ENCODE measurements at regions not wholly inside any gene's neighbourhood (a gene's known extent, or its start where the extent isn't known, plus 50 kb on each side); places are given as distances from the start of the nearest gene placed in this dataset.

DNA sequence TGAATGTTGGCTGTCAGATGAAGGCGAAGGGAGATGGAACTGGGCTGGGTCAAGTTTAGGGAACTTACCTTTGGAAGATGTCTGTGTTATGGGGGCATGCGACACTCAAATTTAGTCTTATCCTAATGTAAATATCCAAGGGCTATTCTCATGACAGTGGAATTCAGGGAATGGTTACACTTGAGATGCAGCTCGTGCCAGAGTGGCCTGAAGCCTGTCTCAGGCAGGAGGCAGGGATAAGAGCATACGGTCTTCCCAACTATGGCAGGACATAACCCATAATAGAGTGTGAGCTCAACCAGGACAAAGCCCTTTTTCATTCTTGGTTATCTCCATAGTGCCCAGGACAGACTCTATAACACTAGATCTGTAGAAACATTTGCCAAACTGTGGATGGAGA is 393.3 kb upstream of the CDH11 start:
- no peak for DNase-seq (ENCODE audit: low read depth)
- TF ChIP-seq, protein P1, sequence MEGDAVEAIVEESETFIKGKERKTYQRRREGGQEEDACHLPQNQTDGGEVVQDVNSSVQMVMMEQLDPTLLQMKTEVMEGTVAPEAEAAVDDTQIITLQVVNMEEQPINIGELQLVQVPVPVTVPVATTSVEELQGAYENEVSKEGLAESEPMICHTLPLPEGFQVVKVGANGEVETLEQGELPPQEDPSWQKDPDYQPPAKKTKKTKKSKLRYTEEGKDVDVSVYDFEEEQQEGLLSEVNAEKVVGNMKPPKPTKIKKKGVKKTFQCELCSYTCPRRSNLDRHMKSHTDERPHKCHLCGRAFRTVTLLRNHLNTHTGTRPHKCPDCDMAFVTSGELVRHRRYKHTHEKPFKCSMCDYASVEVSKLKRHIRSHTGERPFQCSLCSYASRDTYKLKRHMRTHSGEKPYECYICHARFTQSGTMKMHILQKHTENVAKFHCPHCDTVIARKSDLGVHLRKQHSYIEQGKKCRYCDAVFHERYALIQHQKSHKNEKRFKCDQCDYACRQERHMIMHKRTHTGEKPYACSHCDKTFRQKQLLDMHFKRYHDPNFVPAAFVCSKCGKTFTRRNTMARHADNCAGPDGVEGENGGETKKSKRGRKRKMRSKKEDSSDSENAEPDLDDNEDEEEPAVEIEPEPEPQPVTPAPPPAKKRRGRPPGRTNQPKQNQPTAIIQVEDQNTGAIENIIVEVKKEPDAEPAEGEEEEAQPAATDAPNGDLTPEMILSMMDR (IDR thresholded peaks at IDR 0.05; ENCODE audit: low read length, missing control alignments): no peak
- H3K4me3 ChIP-seq (replicated peaks; ENCODE audit: low read depth, low read length): no peak overlapping the region

DNA sequence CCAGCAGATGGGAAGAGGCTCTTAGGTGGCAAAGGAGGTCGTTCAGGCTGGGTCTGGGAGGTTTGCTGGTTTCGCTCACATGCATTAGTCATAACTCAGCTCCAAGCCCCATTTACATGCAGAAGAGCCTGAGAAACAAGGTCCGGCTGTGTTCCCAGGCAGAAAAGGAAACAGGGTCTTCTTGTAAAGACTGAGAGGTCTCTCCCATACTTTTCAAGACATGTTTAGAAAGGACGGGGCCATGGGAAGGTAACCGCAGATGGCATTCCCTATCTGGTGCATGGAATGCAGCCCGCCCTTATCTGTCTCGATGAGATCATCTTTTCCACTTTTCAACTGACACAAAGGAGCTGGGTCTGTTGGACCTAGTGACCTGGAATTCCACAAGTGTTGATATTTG is 389.0 kb upstream of the CDH11 start:
- TF ChIP-seq, protein P1 (IDR thresholded peaks at IDR 0.05; ENCODE audit: low read length, missing control alignments): no peak
- peak; percentile 78 for DNase-seq (ENCODE audit: low read depth)
- no peak overlapping the region for H3K4me3 ChIP-seq (replicated peaks; ENCODE audit: low read depth, low read length)

DNA sequence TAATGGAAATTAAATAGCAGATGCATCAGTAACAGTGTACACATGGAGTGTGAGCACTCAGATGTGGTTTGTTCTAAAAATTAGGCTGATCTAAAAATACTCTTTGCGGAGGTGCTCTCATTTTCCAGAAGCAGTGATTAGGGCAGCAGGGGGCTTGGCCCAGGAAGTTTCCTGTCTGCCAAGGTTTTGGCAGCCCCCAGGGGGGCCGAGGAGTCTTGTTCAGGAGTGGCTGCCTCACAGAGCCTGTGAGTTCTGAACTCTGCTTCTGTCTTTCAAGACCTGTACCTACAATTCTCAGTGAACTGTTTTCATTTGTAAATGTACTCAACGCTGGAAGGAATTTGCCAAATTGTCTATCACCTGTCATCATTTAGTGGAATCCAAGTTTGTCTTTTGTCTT is 388.4 kb upstream of the CDH11 start:
- TF ChIP-seq, protein P1 (IDR thresholded peaks at IDR 0.05; ENCODE audit: low read length, missing control alignments): no peak
- H3K4me3 ChIP-seq (replicated peaks; ENCODE audit: low read depth, low read length): no peak overlapping the region
- no peak for DNase-seq (ENCODE audit: low read depth)

DNA sequence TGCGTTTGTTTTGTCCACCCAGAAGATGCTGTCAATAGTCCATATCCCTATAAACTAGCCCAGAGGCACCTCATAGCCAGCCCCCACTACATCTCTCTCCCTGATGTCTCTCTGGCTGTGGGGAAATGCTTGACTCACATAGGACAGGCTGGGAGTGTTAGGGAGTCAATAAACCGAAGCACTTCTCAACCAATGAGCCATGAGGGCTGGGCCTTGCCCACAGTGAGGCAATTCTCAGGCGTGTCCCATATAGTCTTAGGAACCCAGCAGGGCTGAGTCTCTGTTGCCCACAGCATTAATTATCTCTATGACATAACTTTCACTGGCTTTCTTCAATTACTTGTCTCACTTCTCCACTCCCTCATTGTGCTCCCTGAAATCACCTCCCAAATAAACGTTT is 387.3 kb upstream of the CDH11 start:
- TF ChIP-seq, protein P1 (IDR thresholded peaks at IDR 0.05; ENCODE audit: low read length, missing control alignments): no peak
- no peak for DNase-seq (ENCODE audit: low read depth)
- H3K4me3 ChIP-seq (replicated peaks; ENCODE audit: low read depth, low read length): no peak overlapping the region

DNA sequence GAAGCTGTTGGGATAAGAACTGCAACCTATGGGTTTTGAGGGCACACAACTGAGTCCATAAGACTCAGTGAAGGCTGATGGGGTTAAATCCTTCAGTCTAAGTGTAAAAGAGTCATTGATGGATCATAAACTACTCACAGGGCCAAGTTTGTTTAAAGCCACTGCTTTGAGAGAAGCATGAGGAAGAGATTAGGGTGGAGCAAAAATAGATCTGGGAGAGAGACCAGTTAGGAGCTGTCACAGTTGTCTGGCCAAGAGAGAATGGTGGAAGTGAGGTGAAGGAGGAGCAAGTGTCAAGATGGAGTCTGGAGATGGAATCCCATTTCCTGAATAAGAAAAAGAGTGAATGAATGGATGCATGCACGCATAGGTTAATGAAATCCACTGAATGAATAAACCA is 379.1 kb upstream of the CDH11 start:
- TF ChIP-seq, protein P1 (IDR thresholded peaks at IDR 0.05; ENCODE audit: low read length, missing control alignments): no peak
- DNase-seq (ENCODE audit: low read depth): no peak
- H3K4me3 ChIP-seq (replicated peaks; ENCODE audit: low read depth, low read length): no peak overlapping the region

DNA sequence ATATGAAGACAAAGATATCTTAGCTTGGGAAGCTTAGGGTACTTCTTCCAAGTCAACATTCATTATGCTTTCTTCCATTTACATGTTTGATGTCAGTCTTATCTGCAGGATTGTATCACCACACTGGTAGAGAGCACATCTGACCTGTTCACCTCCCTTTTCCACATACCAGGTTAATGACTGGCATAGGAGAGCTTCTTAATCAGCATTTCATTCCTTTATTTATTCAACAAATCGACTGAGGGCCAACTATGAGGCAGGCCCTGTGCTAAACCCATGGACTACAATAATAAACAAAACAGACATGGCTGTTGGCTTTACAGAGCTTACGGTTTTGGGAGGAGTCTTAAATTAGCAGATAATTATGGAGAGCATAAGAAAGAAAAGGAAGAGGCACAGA is 378.1 kb upstream of the CDH11 start:
- no peak overlapping the region for H3K4me3 ChIP-seq (replicated peaks; ENCODE audit: low read depth, low read length)
- no peak for DNase-seq (ENCODE audit: low read depth)
- TF ChIP-seq, protein P1 (IDR thresholded peaks at IDR 0.05; ENCODE audit: low read length, missing control alignments): no peak

DNA sequence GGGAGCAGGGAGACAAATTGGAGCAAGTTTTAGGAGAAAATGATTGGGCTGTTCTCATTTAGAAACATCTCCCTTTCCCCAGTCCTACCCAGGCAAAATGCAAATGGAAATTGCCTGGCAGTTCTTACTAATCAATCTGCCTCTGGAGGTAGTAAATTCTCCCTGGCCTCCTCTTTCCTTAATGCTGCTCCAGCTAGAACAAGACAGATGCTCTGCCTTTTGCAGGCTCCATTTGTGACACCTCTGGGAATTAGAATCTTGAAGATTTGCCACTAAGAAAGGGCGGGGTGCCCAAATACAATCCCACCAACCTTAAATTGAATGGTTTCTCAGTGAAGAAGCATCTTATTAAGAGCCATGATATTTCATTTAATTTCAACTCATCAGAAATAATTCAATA is 377.7 kb upstream of the CDH11 start:
- DNase-seq (ENCODE audit: low read depth): no peak
- TF ChIP-seq, protein P1 (IDR thresholded peaks at IDR 0.05; ENCODE audit: low read length, missing control alignments): no peak
- H3K4me3 ChIP-seq (replicated peaks; ENCODE audit: low read depth, low read length): no peak overlapping the region
